HG02870 (cell line): ENCODE measurements at regions not wholly inside any gene's neighbourhood (a gene's known extent, or its start where the extent isn't known, plus 50 kb on each side); places are given as distances from the start of the nearest gene placed in this dataset.
"Not testable (repeated sequence)": the region's sequence is repeated elsewhere in the genome, so short reads cannot be mapped to it uniquely, and the experiment has no call there.

Experiments
- ATAC-seq: cut with Tn5 transposase; IDR thresholded peaks from one replicate; pipeline ENCODE4 v1.9.1; 2021; ENCODE audit warnings: mild to moderate bottlenecking, moderate library complexity; ENCODE audit not compliant: unreplicated experiment

- ATAC-seq = no peak
Measured at GRCh38 chr20:19024296-19025035, 188.0 kb upstream of the SLC24A3 start.

DNA sequence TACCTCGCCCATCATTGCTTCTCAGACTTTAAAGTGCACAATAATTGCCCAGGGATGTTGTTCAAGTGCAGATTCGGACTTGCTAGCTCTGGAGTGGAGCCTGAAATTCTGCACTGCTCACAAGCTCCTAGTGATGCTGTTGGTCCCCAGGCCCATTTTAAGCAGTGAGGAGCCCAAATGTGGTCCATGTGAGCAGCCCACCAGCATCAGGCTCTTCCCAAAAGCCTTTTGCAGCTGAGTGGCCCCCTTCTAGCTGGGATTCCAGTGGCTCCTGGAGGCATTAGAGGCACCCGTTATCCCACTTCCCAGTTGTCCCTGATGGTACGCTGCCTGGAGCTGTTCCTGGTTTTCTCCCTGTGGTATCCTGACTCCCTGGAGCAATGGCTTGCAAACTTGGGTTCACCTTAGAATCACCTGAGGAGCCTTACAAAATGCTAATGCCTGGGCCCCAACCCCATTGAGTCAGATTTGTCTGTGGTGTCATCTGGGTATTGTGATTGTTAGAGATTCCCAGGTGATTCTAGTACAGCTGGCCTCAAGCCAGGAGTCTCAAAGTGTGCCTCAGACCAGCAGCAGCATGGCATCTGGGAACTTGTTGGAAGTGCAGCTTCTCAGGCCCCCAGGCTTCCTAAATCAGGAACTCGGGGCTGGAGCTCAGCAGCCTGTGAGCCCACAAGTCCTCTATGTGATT lies 186.9 kb upstream of the SLC24A3 start:
- ATAC-seq = peak; percentile 32

GRCh38 chr20:19026121-19026878 lies 186.1 kb upstream of the SLC24A3 start:
- peak; percentile 81 for ATAC-seq

GRCh38 chr20:19026901-19027644 lies 185.4 kb upstream of the SLC24A3 start:
- no peak for ATAC-seq

DNA sequence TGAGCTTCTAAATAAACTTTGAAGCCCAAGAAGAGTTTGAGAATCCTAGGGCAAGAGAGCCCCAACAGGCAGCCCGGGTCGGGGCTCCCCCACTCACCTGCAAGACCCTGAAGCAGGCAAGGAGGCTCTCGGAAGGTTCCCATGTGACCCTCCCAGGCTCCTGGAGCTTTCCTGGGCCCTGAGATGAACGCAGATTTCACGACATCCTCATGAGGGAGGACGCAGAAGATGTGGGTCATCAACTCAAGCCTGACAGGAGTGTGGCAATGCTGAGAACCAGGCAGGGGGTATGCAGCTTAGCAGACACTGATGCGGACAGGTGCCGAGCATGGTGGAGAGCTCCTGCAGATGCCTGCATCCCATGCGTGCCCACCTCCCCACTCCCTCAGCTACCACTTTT lies 184.5 kb upstream of the SLC24A3 start:
- no peak for ATAC-seq

DNA sequence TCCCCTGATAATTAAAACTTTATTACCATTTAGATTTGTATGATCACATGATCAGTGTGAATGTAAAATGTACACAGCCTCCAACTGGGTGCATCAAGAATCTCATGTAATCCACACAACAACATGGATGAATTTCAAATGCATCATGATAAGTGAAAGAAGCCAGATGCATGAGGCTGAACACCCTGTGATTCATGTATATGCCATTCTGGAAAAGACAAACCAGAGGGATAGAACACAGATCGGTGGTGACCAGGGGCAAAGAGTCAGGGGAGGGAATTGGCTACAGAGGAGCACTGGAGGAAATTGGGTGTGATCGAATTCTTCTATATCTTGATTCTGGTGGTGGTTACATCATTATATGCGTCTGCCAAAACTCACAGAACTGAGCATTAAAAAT lies 170.7 kb upstream of the SLC24A3 start:
- ATAC-seq = no peak

DNA sequence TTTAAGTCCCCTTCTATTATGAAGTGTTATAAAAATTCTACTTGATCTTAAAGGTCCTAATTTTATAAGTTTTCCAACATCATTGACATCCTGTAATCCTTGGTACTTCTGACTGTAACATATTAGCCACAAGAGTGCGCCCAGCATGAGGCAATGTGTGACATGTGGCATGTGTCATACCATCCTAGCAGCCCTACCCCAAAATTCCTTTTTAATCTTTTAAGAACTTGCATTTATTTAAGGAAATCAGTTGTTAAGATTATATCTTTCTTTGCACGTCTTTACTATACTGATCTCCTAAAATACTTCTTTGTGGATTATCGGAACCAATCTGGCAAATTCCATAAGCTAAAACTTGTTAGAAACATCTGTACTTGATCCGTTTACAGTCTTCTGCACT lies 167.1 kb upstream of the SLC24A3 start:
- ATAC-seq = no peak

GRCh38 chr20:19047040-19047950 lies 165.1 kb upstream of the SLC24A3 start:
- ATAC-seq = no peak

- no peak for ATAC-seq
Measured at GRCh38 chr20:19047951-19048296, 164.5 kb upstream of the SLC24A3 start.

GRCh38 chr20:19048995-19049501 lies 163.4 kb upstream of the SLC24A3 start:
- ATAC-seq = no peak

DNA sequence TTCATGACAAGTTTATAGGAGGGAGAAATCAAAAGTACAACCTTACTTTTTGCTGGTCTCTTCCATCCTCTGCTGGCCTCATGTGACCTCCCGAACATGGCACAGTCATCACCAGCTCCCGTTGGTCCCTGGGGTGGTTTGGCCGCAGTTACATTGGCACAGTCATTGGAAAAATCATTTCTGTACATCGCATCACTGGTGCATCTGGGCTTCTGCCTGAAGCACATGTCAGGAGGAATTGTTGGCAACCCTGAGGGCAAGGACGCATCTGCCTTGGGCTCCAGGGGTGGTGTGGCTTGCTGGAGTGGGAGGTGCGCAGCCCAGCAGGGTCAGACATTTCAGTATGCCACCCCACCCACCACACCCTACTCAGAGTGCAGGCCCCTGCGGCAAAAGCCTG lies 162.9 kb upstream of the SLC24A3 start:
- ATAC-seq = no peak

DNA sequence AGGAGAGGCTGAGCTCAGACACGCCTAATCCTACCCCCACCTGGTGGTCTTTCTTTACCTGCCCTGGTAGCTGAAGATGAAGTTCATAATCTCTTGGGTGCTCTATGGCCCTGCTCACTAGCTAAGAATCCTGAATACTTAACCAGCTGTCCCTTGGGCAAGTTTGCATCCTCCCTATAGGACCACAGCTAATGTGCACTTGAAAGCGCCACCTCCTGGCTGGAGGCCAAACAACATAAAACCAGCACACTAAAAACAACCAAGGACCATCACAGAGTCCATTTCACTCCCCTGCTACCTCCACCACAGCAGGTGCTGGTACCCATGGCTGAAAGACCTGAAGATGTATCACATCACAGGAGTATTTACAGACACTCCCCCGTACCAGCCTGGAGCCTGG lies 155.5 kb upstream of the SLC24A3 start:
- no peak for ATAC-seq

DNA sequence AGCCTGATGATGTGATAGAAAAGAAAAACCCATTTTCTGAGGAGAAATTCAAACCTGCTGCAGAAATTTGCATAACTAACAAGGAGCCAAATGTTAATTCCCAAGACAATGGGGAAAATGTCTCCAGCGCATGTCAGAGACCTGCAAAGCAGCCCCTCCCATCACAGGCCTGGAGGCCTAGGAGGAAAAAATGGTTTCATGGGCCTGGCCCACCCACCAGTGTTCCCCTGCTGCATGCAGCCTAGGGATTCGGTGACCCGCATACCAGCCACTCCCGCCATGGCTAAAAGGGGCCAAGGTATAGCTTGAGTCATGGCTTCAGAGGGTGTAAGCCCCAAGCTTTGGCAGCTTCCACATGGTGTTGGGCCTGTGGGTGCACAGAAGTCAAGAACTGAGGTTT lies 147.7 kb upstream of the SLC24A3 start:
- not testable (repeated sequence) for ATAC-seq

- ATAC-seq = no peak
Measured at GRCh38 chr20:19067986-19068385, 144.5 kb upstream of the SLC24A3 start.

- ATAC-seq = no peak
Measured at GRCh38 chr20:19070026-19070425, 142.4 kb upstream of the SLC24A3 start.

DNA sequence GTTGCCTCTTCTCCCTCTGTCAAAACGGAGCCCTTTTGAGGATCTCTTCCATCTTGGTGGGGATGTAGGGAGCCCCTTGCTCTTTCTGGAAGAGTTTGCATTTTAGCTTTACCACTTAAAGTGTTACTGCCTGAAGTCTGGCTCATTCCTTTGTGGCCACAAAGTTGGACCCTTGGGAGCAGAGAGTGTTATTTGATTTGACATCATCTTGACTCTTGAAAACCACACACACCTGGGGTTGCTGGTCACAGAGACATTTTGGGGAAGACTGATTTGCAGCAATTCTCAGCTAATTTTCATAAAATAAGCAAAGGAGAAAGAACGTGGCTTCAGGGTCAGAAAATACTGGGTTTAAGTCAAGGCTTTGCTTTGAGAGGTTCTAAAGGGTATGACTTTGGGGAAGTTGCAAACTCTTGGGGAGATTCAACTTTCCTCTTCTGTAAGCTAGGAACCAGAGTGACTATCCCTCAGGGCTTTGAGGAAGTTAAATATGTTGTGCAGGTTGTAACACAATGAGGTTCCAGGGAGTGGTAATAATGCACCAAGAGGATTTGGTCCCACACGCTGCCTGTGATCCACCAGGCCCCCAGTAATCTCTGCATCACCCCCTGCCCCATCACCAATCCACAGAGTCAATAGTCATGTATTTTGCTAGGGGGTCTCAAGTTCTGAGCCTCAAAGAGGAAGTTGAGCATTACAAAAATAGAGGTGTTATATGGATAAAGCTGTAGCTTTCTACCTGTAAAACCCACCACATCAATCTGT lies 141.6 kb upstream of the SLC24A3 start:
- peak; percentile 24 for ATAC-seq

DNA sequence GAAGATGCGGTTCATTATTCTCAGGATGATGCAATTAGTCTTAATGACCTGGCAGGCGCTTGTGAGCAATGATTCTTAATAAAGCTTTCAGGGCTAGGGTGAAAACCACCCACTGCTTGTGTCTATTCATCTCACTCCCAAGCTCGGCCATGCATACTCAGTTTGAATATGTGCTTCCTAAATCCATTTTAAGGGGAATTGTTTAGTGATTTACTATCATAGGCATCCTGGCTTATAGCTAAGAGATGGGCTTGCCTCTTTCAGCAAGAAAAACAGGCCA lies 141.1 kb upstream of the SLC24A3 start:
- peak; percentile 38 for ATAC-seq

GRCh38 chr20:19071902-19072498 lies 140.4 kb upstream of the SLC24A3 start:
- no peak for ATAC-seq

DNA sequence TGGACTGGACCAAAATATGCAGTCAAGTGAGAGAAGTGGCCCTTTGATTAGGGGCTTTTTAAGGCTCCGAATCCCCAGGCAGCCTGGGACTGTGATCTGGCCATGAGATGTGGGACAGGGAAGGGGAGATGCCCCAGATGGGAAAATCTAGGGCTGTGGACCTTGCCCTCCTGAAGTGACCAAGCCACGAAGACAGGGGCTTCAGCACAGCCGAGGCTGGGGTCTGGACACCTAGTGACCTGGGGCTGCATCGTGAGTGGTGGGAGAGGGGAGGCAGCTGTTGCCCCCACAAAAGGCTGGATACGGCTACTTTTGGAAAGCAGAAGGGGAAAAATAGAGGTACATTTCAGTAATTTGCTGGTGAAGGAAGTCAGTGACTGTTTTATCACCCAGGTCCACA lies 139.5 kb upstream of the SLC24A3 start:
- no peak for ATAC-seq
